GM21717 (cell line): ENCODE measurements at regions not wholly inside any gene's neighbourhood (a gene's known extent, or its start where the extent isn't known, plus 50 kb on each side); places are given as distances from the start of the nearest gene placed in this dataset.

Experiments
- ATAC-seq: cut with Tn5 transposase; IDR thresholded peaks from one replicate; pipeline ENCODE4 v1.9.1; 2021; ENCODE audit warnings: mild to moderate bottlenecking, moderate library complexity; ENCODE audit not compliant: unreplicated experiment

- no peak for ATAC-seq
These were observed 63.2 kb upstream of the CCDC190 start for GRCh38 chr1:162924179-162924578.

GRCh38 chr1:162922201-162922600, 61.2 kb upstream of the CCDC190 start:
- ATAC-seq: no peak

GRCh38 chr1:162921311-162921710, 60.3 kb upstream of the CCDC190 start:
- no peak for ATAC-seq

- ATAC-seq: no peak
These were observed 58.1 kb upstream of the CCDC190 start for GRCh38 chr1:162919034-162919433.

GRCh38 chr1:162918151-162918754, 57.3 kb upstream of the CCDC190 start:
- ATAC-seq: no peak

GRCh38 chr1:162916821-162917613, 56.0 kb upstream of the CCDC190 start:
- ATAC-seq: no peak

- ATAC-seq: no peak
These were observed 55.4 kb upstream of the CCDC190 start for GRCh38 chr1:162916407-162916806.

- no peak for ATAC-seq
These were observed 53.6 kb upstream of the CCDC190 start for GRCh38 chr1:162914601-162915000.

GRCh38 chr1:162913345-162913744, 52.4 kb upstream of the CCDC190 start:
- no peak for ATAC-seq

- no peak for ATAC-seq
These were observed 51.2 kb upstream of the CCDC190 start for GRCh38 chr1:162912061-162912667.
